GM19035 (cell line): ENCODE measurements at regions not wholly inside any gene's neighbourhood (a gene's known extent, or its start where the extent isn't known, plus 50 kb on each side); places are given as distances from the start of the nearest gene placed in this dataset.
"Not testable (repeated sequence)": the region's sequence is repeated elsewhere in the genome, so short reads cannot be mapped to it uniquely, and the experiment has no call there.

Experiments
- ATAC-seq: cut with Tn5 transposase; IDR thresholded peaks from one replicate; pipeline ENCODE4 v1.9.1; 2021; ENCODE audit not compliant: unreplicated experiment

DNA sequence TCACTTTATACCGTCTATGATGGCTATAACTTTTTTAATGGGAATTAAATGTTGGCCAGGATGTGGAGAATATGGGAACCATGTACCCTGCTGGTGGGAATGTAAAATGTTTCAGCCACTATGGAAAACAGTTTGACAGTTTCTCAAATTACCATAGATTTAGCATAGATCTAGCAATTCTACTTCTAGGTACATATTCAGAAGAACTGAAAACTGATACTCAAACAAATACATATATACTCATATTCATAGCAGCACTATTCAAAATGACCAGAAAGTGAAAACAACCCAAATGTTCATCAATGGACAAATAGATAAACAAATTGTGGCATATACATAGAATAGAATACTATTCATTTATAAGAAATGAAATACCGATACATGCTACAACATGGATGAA lies 539.4 kb downstream of the IGSF11 start:
- no peak for ATAC-seq

- ATAC-seq, result no peak
These were observed 537.4 kb downstream of the IGSF11 start for GRCh38 chr3:118497274-118497673.

- no peak for ATAC-seq
These were observed 533.5 kb downstream of the IGSF11 start for GRCh38 chr3:118501152-118501551.

DNA sequence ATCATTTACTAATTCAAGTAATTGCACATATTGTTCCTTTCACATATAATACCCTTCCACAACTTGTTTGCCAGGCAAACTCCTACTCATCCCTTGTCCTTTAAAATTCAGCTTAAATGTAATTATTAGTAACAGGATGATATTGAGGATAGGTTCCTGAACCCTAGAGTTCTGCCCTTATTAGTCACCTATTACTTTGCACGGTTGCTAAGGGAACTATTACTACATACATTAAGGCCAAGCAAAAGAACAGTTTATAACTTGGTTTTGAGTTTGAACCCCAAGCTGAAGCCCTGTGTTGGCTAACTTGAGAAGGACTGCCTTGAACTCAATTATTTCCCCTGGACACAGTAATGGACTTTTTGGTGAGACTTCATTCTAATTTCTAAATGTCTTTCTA lies 529.7 kb downstream of the IGSF11 start:
- no peak for ATAC-seq

DNA sequence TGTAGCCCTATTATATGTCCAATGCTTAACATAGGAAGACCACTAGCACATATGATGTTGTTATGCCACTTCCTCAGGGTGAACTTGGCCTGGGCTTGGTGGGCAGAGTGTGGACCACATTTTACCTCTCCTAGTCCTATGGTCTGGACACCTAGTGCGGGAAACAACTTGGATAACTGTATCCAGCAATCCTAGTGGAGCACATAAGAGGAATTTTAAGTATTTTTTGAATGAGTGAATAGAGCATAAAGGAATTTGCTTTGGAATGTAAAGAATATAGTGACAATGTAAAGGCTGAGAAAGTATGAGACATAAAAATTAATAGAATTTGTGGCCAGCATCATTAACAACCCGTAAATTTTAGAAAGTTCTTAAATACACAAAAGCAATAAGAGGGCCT lies 528.9 kb downstream of the IGSF11 start:
- no peak for ATAC-seq

- ATAC-seq, result no peak
These were observed 523.2 kb downstream of the IGSF11 start for GRCh38 chr3:118511402-118511801.

GRCh38 chr3:118512301-118512700 lies 522.3 kb downstream of the IGSF11 start:
- no peak for ATAC-seq

DNA sequence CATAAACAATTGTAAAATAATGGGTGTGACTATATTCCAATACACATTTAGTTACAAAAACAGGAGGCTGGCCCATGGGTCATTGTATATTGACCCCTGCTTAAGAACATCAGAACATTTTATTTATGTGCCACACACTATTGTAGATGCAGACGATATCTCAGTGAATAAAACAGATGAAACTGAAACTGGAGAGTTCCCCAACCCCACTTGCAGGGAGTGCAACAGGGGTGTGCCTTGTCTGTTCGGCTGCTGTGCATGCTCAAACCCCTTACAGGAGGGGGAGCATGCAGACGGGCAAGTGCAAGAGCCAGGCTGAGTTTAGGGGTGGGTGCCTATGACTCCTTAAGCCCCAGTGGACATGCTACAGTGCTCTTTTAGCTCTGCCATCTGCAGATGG lies 509.6 kb downstream of the IGSF11 start:
- ATAC-seq, result no peak

- peak; percentile 73 for ATAC-seq
These were observed 507.7 kb downstream of the IGSF11 start for GRCh38 chr3:118526758-118527513.

DNA sequence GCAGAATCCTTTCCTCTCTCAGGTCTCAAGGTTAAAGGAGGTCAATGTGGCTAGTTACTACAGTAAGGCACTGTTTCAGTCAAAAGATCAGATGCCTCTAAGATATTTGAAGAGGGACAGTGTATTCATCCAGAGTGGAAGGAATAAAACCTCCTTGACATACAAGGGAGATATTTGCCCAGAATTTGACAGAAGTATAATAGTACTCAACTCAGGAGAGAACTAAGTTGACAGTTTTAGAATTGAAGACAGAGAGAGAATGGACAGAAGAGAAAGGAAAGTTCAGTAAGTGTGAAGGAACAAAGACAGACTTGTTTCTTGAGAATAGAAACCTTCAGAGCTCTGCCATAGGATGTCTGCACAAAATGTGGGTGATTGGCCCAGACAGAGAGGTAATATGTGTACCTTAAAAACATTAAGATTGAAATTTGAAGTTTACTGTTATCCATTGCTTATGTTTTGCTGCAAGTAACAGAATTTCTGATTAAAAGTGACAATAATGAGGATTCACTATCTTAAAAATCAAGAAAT lies 507.1 kb downstream of the IGSF11 start:
- ATAC-seq, result no peak

DNA sequence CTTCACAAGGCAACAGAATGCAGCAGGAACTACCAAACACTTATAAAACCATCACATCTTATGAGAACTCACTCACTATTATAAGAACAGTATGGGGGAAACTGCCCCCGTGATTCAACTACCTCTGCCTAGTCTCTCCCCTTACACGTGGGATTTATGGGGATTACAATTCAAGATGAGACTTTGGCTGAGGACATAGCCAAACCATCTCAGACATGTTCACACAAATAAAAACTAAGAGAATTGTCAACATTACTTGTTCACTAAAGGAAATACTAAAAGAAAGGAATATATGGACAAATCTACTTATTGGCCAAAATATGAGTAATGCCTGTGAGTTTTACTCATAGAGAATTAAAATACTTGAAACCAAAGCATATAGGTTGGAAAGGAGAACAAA lies 505.1 kb downstream of the IGSF11 start:
- no peak for ATAC-seq

DNA sequence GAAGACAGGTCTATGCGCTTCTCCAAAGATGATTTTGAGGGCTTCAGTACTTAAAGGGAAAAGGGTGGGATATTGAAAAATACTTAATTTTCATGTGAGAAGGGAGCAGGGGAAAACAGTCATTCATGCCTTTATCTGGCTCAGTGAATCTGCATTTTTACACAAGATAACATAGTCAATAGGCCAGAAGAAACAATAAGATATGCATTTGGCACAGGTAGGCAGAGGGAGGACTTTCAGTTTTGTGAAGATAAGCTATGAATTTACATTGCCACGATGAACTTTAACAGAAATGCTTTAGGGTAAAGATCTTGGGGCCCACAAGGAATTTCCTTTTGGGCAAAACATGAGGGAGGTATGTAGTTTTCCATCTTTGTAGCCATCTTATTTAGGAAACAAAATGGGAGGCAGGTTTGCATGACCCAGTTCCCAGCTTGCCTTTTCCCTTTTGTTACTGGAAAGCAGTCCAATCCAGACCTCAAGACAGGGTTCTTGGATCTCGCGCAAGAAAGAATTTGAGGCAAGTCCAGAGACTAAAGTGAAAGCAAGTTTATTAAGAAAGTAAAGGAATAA lies 504.2 kb downstream of the IGSF11 start:
- no peak for ATAC-seq

DNA sequence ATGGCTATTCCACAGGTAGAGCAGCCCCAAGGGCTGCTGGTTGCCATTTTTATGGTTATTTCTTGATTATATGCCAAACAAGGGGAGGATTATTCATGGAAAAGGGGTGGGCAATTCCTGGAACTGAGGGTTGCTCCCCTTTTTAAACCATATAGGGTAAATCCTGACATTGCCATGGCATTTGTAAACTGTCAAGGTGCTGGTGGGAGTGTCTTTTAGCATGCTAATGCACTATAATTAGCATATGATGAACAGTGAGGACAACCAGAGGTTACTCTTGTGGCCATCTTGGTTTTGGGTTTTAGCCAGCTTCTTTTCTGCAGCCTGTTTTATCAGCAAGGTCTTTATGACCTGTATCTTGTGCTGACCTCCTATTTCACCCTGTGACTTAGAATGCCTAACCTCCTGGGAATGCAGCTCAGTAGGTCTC lies 503.7 kb downstream of the IGSF11 start:
- ATAC-seq, result not testable (repeated sequence)

DNA sequence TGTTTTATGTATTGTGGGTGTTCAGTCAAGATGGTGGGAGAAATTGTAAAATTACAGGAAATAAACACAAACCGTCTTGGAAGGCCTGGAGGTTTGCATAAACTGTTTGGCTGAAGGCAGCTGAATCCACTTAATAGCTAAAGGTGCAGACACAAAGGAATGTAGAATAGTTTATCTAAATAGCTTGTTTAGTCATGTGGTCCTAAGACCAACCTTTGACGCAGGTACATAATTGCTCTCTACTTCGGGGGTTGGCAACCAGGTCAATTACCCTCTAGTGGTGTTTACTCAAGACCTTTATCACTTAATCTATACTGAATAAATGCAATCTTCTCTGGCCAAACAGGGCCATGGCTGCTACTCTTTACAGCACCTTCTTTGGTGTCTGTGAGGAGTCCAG lies 502.8 kb downstream of the IGSF11 start:
- no peak for ATAC-seq

- no peak for ATAC-seq
These were observed 501.0 kb downstream of the IGSF11 start for GRCh38 chr3:118533676-118534075.

DNA sequence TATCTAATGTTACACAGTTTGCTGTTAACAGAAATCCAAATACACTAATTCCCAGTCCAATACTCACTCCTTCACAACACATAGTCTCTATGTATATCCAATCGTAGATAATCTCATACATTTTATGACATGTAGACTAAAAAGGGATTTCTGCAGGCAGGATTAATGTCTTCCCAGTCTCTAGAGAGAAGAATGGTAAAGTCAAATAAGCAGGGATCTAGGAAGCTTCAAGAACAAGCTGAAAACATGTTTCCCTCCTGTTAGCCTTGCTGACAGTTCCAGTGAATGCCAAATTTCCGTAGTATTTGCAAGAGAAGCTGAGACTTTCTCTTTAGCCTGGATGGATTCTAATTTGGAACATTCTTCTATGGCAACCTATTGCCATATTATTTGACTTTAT lies 500.1 kb downstream of the IGSF11 start:
- no peak for ATAC-seq

DNA sequence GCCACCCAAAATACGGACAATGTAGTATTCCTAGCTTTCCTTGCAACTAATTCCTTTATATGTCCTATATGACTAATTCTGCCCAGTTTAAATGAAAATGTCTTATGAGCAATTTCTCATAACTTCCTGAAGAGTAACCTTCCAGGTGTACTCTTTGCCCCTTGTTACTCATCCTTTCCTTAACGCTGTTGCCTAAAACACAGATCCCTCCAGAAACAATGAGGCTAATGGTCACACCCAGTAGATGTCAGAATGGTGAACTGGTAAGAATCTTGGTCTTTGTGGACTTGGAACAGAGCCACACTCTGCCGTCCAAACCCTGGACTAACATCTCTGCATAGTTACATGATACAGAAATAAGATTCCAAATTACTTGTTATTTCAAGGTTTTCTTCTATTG lies 497.9 kb downstream of the IGSF11 start:
- ATAC-seq, result no peak

DNA sequence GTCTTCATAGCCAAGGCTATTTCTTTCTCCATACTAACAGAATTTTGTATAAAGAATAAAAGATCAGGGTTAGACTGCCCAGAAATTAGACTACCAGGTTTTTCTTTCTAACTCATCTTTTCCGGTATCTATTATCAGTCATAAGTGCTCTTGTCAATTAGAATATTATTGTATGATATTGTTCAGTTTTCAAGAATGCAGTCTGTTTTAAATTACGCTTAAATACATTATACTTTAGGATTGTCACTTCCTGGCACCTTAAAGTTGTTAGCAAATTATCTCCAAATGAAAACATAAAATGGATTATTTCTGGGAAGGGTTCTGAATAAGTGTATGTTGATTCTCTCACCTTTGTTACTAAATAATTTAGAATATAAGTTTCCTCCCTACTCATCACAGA lies 497.2 kb downstream of the IGSF11 start:
- ATAC-seq, result no peak

- no peak for ATAC-seq
These were observed 496.5 kb downstream of the IGSF11 start for GRCh38 chr3:118538187-118538586.

DNA sequence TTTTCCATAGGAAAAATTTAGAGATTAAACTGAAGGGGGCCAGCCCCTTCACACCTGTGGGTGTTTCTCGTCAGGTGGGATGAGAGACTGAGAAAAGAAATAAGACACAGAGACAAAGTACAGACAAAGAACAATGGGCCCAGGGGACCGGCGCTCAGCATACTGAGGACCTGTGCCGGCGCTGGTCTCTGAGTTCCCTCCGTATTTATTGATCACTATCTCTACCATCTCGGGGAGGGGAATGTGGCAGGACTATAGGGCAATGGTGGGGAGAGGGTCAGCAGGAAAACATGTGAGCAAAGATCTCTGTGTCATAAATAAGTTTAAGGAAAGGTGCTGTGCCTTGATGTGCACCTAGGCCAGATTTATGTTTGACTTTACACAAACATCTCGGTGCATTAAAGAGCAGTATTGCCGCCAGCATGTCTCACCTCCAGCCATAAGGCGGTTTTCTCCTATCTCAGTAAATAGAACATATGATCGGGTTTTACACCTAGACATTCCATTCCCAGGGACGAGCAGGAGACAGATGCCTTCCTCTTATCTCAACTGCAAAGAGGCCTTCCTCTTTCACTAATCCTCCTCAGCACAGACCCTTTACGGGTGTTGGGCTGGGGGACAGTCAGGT lies 494.7 kb downstream of the IGSF11 start:
- ATAC-seq, result not testable (repeated sequence)

DNA sequence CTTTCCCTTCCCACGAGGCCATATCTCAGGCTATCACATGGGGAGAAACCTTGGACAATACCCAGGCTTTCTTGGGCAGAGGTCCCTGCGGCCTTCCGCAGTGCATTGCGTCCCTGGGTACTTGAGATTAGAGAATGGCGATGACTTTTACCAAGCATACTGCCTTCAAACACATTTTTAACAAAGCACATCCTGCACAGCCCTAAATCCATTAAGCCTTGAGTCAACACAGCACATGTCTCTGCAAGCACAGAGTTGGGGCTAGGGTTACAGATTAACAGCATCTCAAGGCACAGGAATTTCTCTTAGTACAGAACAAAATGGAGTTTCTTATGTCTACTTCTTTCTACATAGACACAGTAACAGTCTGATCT lies 494.2 kb downstream of the IGSF11 start:
- ATAC-seq, result not testable (repeated sequence)

DNA sequence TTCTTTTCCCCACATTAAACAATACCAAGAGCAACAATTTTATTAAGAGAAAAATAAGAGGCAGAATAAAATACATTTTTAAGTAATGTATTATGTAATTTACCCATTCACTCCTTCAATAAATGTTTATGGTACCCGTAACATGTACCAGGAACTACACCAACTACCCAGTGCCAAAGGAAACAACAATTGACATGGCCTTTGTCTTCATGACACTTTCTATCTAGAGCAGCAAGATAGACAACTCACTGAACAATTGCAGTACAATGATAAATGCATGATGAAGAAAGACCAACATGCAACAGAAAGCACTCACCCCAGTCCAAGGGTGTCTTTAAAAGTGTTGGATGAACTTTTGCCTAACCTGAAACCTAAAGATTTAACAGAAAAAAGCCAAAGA lies 493.8 kb downstream of the IGSF11 start:
- ATAC-seq, result no peak
